GM21515 (cell line): ENCODE measurements at regions not wholly inside any gene's neighbourhood (a gene's known extent, or its start where the extent isn't known, plus 50 kb on each side); places are given as distances from the start of the nearest gene placed in this dataset.

Experiments used
- ATAC-seq: cut with Tn5 transposase; IDR thresholded peaks from one replicate; pipeline ENCODE4 v1.9.1; 2021; ENCODE audit not compliant: unreplicated experiment

DNA sequence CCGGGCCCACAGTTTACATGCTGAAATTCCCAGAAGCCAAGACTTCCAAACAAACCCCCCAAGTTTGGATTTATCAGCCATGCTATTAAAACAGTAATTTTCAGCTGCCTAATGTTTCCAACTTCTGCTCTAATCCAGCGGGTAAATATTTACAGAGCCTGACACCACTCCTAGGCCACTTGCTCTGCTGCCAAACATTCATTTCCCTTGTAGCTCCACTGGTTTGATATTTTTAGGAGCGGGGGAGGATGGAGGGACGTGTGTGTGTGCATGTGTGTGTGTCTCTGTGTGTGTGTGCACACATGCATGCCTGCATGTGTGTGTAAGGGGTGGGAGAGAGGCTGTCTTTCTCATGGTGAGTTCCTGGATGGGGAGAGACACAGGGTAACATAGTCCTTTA is 115.7 kb upstream of the PJA1 start:
- ATAC-seq = no peak

- no peak for ATAC-seq
Observed at GRCh38 chrX:69279234-69279633, 114.0 kb upstream of the PJA1 start.

GRCh38 chrX:69278031-69278687 is 112.9 kb upstream of the PJA1 start:
- ATAC-seq = no peak

- no peak for ATAC-seq
Observed at GRCh38 chrX:69277369-69277990, 112.2 kb upstream of the PJA1 start.

- no peak for ATAC-seq
Observed at GRCh38 chrX:69268611-69269010, 103.4 kb upstream of the PJA1 start.

- no peak for ATAC-seq
Observed at GRCh38 chrX:69264158-69264581, 98.9 kb upstream of the PJA1 start.

DNA sequence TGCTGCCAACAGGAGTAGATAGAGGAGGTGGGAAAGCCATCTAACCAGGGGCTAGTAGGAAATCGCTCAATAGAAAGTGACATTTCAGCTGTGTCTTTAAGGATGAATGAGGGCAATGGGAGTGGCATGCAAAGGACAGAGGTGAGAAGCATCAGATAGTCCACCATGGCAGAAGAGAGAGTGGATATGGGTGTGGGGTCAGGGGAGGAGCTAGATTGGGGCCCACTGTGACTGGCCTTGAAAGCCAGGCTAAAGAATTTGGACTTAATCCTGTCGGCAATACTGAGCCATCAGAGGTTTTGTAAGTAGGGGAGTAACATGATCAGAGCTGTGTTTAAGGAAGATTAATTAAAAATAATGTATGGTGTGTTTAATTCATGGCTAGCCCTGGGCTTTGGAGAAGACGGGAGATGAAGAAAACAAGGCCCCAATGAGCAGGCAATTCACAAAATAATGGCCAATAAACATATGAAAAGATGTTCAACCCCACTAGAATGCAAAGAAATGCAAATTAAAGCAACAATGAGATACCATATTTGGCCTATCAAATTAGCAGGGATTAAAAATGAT is 98.1 kb upstream of the PJA1 start:
- no peak for ATAC-seq

GRCh38 chrX:69262036-69262936 is 97.0 kb upstream of the PJA1 start:
- no peak for ATAC-seq

GRCh38 chrX:69260169-69260568 is 94.9 kb upstream of the PJA1 start:
- no peak for ATAC-seq

DNA sequence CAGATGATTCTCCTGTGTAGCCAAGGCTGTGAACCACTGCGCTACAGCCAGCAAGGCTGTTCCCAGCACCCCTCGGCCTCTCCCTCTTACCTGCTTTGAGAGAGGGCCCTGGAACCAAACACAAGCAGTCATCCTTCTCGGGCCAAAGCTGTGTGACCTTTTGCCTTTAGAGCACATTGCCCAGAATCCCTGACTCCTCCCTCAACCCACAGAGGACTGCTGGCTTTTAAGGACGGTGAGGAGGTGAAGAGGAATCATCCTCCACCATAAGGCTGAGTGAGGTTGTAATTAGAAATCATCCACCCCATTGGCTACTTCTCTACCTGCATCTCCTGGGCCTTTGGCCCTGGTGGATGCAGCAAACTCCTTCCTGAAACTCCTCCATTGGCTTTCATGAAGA is 93.6 kb upstream of the PJA1 start:
- no peak for ATAC-seq

DNA sequence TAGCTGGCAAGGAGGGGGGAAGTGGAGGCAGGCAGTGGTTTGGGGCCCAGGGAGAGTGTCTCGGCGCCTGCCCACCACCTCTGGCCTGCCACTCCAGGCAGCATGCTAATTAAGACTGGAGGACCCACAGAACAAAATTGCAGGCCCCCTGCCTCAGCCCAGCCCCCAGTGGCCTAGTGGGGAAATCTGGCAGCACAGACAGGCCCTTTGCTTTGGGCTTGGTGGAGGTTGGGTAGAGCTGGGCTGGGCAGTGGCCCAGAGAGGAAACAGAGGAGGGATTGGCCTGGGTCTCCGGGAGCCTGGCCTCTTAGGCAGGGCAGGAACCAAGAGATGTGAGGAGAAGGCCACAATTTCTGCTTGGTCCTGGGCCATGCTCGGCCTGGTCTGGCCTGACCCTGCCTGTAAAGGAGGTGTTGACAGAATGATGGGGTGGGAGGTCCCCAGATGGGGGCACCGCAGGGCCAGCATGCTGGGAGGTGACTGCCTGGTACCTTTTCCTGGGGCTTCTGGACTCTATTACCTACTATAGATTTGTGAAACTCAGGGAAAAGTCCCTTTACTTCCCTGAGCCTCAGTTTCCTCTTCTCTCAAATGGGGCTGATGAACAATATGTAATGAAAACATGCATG is 92.4 kb upstream of the PJA1 start:
- ATAC-seq = no peak

- ATAC-seq = no peak
Observed at GRCh38 chrX:69256291-69256565, 91.0 kb upstream of the PJA1 start.

DNA sequence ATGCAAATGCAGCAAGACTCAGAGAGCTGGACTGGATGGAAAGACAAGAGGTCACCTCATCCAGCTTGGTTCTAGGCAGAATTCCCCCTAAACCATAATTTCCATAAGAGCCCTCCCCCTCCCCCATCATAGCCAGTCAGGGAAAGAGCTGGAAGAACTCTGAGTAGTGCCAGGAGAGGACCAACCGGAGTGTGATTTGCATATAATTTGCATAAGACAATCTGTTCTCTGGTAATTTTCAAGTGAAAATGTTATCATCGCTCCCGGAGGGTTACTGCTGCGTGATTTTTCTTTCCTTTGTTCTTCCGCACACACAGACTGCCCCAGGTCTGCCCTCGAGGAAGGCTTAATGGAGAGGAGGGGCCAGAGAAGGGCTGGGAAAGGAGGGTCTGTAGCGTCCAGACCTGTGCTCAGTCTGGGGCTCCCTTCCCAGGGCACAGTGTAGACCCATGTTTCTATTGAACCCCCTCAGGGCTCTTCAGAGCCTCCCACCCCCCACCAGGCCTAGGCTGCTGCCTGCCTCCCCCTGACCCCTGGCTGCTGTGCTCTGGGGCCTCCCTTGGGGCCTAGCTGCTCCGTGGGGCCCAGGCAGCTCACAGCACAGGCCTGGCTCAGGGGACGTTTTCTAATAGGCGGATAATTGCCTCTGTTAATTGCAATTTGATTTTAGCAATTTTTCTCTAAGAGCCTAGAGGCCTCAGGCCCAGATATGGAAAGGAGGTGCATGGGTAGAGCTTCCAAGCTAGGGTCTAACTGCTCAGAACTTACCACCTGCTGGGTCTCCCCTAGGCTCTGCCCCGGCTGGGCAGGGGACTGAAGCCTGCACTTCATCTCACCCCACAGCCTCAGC is 90.4 kb upstream of the PJA1 start:
- no peak for ATAC-seq

DNA sequence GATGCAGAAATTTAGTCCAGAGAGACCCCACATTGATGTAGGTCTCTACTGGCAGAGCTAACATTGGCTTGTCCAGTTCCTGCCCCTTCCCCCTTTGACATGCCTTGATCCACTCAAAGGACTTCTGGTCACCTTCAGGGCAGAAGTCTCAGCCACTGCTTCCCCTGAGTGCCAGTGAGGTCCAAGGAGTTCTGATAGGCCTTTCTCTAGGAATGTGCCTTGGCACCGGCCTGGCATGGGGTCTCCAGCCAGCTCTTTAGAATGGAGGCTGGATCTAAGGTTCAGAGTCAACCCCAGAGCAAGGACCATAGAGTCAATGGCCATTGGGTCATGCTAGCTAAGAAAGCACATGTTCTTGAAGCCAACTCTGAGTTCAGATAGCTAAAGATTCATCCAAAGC is 88.6 kb upstream of the PJA1 start:
- ATAC-seq = no peak

GRCh38 chrX:69243276-69243675 is 78.0 kb upstream of the PJA1 start:
- no peak for ATAC-seq

GRCh38 chrX:69238887-69239231 is 73.6 kb upstream of the PJA1 start:
- no peak for ATAC-seq

DNA sequence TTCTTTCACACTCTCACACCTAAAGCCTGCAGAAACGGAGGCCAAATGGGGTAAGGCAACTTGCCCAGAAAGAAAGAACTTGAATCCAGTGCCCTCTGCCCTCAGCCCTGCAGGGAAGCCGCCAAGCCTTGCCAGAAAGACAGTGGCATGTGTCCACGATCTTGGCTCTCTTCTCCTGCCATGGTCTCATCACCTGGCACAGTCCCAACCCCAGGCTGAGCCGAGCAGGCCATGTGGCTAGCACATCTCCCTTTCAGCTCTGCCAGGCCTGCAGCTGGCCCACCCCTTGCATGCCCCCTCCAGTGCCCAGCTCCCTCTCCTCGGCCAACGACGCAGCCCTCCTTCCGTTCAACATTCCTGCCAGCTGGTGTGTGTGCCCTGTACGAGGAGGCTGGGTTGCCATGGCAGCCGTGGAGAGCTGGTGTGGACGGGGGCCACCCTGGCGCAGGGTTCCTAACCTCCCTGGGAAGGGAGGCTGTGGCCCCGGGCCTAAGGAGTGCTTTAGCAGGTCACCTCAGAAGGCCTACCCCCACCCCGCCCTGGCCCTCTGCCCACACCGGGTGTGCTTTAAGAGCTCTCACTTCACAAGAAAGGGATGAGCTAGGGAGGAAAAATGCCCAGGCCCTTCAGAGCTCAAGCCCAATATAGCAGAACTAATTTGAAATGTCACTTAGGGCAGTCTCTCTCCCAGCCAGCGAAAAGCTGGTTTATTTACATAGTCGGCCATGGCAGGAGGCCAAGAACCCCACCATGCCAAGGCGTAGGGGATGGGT is 73.0 kb upstream of the PJA1 start:
- no peak for ATAC-seq

DNA sequence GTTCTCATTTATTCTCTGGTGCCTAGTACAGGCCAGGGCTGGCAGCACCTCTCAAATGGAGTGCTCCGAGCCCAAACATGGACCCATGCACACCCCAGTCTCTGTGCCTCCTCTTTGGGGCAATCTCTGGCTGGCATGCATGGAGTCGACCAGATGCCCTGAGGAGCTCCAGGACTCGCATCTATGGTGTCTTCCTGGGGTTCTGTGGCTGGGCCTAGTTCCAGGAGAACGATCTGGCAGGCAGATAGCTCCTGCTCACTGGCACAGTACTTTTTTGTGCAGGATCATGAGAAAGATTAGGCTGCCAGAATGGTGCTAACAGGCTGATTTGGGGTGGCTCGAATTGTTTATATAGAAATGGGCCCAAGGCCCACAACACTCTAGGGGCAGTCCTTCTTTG is 72.0 kb upstream of the PJA1 start:
- no peak for ATAC-seq

DNA sequence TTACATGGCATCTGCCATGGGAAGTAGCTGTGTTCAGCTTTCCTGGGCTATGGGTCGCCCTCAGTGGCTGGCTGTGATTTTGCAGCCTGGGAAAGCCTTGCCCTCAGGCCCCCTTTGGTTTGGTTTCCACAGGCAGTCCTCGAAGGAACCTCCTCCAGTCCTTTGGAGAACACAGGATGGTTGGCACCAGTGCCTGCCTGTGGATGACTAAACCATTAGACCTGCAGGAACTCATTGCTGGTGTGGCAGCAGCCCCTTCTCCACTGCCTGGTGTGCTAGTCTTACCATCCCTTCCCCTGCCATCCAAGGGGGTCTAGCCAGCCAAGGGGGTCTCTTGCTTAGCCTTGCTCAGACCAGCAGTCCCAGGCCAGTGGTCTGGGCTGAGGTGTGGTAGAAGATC is 71.4 kb upstream of the PJA1 start:
- ATAC-seq = no peak

DNA sequence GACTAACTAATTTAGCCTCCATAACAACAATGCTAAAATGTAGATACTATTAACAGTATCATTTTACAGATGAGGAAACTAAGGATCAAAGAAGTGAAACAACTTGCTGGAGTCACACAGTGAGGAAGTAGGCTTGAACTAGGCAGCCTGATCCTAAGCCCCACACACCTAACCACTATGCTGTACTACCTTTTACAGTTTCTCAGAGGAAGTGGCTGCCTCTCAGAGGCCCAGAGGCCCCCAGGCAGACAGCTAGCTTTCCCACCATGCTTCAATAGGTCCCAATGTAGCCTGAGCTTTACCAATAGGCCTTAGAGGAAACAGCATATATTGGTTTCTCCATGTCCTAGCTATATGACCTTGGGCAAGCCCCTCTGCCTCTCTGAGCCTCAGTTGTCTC is 69.4 kb upstream of the PJA1 start:
- ATAC-seq = no peak
